ENCODE measurements at regions not wholly inside any gene's neighbourhood (a gene's known extent, or its start where the extent isn't known, plus 50 kb on each side); places are given as distances from the start of the nearest gene placed in this dataset.

GRCh38 chrX:51026862-51027261 lies 116.3 kb downstream of the BMP15 start (continued):
- no peak for TF ChIP-seq CHD7 (IDR thresholded peaks at IDR 0.05; ENCODE audit: insufficient replicate concordance, low read length)
- TF ChIP-seq BACH1 (IDR thresholded peaks at IDR 0.05; ENCODE audit: low read length) = no peak
- TF ChIP-seq SIN3A (conservative IDR thresholded peaks at IDR 0.05 in 1 of 2, IDR thresholded peaks at IDR 0.05 in 1 of 2; ENCODE audit: low read depth in 1 of 2, low read length in 2 of 2) = no peak
- no peak for TF ChIP-seq RBBP5 (IDR thresholded peaks at IDR 0.05; ENCODE audit: borderline replicate concordance, low read depth, low read length)
- no peak for TF ChIP-seq PHF8 (conservative IDR thresholded peaks at IDR 0.05; ENCODE audit: low read depth, low read length)
- TF ChIP-seq BRCA1 (IDR thresholded peaks at IDR 0.05; ENCODE audit: low read depth, low read length) = no peak
- no peak for TF ChIP-seq RXRA (IDR thresholded peaks at IDR 0.05; ENCODE audit: insufficient read depth, low read depth, low read length)
- no peak for TF ChIP-seq TAF7 (optimal IDR thresholded peaks at IDR 0.05; ENCODE audit: borderline replicate concordance, low read depth, low read length)

Data from H1 (cell line).